Amniotic epithelial cell (primary cell): ENCODE measurements at regions not wholly inside any gene's neighbourhood (a gene's known extent, or its start where the extent isn't known, plus 50 kb on each side); places are given as distances from the start of the nearest gene placed in this dataset.

Experiments used
- DNase-seq: peaks from one replicate; pipeline ENCODE4 v3.0.0-alpha.2; 2010; ENCODE audit warnings: low read depth

DNA sequence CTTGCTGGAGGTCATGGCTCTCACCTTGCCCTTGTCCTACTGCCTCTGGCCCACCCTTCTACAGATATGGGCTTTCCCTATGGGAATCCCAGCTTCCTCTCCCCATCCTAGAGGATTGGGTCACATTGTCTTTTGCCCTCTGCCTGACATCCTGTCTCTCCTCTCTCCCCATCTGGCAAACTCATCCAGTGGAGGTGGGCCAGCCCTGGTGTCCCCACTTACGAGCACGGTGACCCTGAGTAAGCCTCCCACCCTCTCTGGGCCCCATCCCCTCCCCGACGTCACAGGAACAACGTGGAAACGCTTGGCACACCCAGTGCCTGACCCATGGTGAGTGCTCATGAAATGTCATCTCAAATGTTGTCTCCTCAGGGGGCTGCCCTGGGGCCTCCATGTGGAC, 56.1 kb upstream of the ID3 start:
- DNase-seq = no peak

DNA sequence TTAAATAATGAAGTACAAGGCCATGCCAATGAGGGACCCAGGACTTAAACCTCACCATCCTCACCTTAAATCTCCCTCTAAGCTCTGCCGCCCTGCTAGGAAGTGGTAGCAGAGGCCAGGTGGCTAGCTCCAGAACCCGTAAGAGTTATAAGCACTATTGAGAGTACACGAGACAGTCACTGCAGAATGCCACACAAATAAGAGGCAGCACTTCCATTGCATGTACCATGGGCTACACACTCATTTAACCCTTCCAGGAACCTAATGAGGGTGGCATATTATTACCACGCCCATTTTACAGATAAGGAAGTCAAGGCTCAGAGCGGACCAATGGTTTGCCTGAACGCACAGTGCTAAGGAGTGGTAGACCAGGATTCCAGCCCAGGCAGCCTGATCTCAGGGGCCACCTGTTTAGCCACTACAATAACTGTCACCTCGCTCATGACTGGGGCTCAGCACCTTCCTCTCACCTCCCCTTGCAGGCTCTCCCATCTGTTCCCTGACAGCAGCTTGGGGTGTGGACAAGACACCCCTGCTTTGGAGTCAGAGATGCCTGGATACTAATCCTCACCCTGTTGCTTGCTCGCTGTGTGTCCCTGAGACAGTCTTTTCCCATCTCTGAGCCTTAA, 54.8 kb upstream of the ID3 start:
- no peak for DNase-seq

DNA sequence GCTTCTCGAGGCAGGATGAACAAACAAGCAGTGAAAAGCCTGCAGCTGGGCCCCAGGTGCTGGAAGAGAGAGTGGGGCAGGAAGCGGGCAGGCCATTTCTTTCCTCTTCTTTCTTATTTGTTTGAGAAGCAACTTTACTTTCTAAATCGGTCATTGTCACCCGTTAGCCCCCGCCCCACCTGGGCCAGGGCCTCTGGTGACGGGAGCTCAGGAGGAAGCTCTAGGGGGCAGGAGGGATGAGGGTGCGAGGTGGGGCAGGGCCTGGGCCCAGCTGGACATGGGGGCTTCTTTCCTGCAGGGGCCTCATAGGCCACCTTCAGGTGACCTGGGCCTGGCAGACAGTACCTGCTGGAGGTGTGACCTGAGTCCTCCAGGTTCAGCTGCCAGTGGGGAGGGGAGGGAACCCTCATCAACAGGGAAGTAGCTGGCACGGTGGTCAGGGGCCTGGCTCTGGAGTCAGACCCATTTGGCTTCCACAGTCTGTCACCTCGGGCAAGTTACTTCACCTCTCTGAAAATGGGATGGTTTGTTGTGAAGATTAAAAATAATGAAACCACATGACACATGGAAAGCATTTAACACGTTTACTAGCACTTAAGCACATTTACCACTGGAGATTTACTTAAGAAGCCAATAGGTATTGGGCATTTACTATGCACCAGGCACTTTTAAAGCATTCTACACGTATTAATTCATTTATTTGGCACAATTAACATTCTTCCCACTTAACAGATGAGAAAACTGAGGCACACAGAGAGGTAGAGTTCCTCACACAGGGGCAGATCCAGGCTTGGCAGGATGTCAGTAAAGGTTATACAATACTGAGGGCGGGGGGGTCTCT, 54.1 kb upstream of the ID3 start:
- DNase-seq = no peak

DNA sequence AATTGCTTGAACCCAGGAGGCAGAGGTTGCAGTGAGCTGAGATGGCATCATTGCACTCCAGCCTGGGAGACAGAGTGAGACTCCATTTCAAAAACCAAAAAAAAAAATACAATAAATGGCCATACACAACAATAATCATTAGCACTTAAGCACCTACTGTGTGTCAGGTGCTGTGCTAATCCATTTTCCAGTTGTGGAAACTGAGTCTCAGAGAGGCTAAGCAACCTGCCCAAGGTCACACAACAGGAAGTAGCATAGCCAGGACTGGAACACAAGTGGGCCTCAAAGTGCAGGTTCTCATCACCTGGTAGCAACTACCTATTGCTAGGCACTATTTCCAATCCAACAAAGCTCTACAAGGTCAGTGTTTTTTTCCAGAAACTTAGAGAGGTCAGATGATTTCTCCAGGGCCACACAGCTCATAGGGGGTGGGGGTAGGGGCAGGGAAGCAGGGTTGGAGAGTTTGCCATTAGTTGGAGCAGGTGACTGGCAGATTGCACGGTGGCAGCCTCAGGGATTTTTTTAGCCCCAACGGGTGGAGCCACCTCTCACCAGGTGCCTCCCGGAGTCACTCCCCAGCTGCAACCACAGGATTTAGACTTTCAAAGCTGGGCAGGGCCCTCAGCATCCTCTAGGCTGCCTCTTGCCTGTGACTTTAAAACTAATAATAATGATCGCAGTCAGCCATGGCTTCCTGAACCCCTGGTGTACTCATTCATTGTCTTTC, 52.5 kb upstream of the ID3 start:
- no peak for DNase-seq

DNA sequence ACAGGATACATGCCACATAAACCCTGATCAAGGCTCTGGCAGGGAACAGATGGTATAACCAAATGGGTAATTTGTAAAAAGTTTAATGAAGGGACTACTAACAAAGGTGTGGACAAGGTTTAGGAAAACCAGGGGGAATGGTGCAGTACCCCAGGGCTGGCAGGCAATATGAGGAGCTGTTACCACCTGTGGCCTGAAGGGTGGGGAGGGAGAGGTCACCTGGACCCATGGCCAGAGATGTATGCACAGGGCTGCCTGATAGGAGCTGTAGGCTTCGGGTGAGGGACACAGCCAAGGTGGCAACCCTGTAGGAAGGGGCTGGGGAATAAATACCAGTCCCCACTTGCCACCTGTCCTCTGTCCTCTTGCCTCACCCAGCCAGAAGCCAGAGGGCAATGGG, 51.4 kb upstream of the ID3 start:
- DNase-seq = no peak

DNA sequence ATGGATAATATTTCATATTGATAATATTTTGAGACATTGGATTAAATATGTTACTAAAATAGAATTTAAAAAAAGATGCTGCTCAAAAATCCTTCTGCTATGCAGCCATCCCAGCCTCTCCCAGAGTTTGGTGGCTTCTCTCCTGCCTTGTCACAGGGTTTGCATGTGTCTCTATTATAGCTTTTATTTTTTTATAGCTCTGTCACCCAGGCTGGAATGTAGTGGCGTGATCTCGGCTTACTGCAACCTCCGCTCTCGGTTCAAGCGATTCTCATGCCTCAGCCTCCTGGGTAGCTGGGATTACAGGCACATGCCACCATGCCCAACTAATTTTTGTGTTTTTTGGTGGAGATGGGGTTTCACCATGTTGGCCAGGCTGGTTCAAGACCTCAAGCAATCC, 50.7 kb upstream of the ID3 start:
- no peak for DNase-seq
